Erythroblast (primary cell): ENCODE measurements at regions not wholly inside any gene's neighbourhood (a gene's known extent, or its start where the extent isn't known, plus 50 kb on each side); places are given as distances from the start of the nearest gene placed in this dataset.
"Not testable (repeated sequence)": the region's sequence is repeated elsewhere in the genome, so short reads cannot be mapped to it uniquely, and the experiment has no call there.

Experiments used
- DNase-seq, 2 experiments: peaks; one replicate each; lab custom pipeline; 2025; lab: John Stamatoyannopoulos, UW
- GATA1 ChIP-seq: IDR thresholded peaks from 2 replicates; pipeline ENCODE4 v1.6.1; 2011; ENCODE audit warnings: low read depth, mild to moderate bottlenecking, control low read depth, low read length, moderate library complexity
- POLR2A ChIP-seq: IDR thresholded peaks from 2 replicates; pipeline ENCODE4 v1.6.1; 2011; ENCODE audit warnings: mild to moderate bottlenecking, low read length

DNA sequence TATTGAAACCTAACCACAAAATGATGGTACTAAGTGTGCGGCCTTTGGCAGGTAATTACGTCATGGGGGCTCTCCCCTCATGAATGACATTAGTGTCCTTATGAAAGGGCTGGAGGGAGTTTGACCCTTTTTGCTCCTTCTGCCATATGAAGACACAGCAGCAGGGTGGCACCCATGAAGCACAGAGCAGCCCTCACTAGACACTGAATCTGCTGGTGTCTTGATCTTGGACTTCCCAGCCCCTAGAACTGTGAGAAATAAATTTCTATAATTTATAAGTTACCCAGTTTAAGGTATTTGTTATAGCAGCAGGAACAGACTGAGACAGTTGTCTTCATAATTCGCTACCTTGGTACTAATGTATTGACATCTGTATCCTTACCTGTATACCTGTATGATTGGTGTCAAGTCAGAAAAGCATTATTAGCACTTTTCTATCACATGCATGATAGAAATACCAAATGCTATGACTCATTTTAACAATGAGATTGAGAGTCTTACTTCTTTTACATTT lies 80.4 kb downstream of the GCNT4 start:
- TF ChIP-seq GATA1: no peak
- TF ChIP-seq POLR2A: no peak

DNA sequence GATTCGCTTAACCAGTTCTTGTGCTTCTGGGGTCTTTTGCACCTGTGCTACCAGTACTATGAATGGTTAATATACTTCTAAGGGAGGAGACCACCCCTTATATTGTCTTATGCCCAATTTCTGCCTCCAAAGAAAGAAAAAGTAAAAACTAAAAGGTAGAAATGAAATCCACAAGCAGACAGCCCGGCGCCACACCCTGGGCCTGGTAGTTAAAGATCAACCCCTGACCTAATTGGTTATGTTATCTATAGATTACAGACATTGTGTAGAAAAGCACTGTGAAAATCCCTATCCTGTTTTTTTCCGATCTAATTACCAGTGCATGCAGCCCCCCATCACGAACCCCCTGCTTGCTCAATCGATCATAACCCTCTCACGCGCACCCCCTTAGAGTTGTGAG lies 81.5 kb downstream of the GCNT4 start:
- not testable (repeated sequence) for DNase-seq

More for the DNA sequence above, 80.4 kb downstream of the GCNT4 start:
- no peak for DNase-seq

DNA sequence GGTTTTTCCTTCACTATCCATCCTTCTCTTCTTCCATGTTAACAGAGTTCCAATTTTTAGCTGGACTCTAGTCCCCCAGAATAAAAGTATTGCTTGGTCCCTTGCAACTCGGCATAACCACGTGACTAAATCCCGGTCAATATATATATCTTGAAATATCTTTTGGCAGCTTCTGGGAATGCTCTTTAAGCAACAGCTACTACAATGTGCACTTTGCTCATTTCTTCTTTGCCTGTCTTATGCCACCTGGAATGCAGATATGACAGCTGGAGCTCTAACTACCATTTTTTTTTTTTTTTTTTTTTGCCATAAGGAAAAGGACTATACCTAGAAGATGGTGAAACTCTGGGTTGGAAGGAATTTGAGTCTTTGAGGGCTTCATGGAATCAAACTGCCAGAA lies 82.6 kb downstream of the GCNT4 start:
- DNase-seq: no peak
- TF ChIP-seq GATA1: no peak
- no peak for TF ChIP-seq POLR2A

DNA sequence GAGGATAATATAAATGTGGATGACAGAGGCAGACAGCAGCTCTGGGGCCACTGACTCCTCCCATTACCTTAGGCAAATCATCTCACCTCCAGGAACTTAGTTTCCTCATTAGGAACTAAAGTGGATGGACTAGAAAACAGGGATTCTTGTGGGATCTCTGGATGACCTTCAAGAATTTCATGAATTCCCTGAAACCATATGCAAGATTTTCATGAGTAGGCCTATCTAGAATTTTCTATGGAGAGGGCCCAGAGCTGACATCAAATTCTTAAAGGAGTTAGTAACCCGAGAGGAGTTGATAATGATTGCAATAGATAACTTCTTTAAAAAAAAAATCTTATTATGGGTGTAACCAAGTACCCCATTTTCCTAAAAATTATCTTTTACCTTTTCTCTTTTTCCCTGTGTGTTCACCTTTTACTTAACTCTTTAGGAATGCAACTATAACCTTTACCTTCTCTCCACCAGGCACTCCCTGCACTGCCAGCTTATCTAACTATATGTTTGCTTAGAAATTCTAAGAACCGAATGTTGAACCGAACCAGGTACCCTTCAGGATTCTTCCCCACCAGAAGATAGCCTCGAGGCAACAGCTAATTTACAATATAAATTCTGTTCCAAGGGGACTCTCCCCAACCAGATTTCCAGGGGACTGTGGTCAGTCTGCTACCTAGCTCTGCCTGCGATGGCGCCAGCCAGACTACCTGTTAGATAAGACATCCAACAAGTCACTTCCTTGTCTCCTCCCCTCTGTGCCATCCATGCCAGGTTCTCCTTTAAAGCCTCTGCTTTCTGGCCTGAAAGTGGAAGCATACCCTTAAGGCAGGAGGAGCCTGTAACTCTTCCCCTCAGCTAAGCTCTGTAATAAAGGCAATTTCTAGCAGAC lies 86.0 kb downstream of the GCNT4 start:
- no peak for DNase-seq
- TF ChIP-seq POLR2A (no peak), GATA1 (no peak)

DNA sequence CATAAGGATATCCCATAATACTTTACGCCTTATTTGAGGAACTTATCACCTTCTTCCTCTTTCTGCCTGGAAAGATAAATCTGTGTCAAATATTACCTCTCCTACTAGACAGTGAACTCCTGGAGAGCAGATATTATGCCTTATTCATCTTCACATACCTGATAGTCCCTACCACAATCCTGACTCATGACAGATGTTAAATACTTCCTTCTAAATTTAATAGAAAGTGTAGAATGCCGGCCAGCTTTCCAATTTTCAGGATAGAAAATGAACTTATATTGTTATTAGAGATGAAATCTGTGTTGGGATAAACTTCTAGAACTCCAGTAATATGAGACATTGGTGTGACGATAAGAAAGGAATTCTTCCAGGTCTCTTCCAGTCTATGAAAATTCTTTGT lies 89.0 kb downstream of the GCNT4 start:
- TF ChIP-seq GATA1 (no peak), POLR2A (no peak)
- no peak for DNase-seq

DNA sequence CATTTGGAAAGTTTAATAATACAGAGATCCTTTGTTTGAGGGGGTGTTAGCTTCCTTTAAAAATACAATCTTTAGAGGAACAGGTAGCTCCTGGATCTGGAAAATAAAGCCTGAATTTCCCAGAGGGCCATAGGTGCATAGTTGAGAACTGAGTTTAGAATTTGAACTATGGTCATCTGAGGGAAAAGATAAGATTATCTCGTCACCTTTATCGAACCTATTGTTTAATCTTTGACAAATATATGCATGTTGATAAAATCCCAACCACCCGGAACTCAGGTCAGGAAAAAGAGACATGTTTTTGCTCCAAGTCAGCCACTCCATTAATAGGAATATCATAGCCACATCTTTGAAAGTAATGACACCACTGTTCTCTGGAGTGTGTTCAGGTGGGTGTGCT lies 91.7 kb upstream of the FAM169A start:
- TF ChIP-seq POLR2A: no peak
- TF ChIP-seq GATA1: no peak

DNA sequence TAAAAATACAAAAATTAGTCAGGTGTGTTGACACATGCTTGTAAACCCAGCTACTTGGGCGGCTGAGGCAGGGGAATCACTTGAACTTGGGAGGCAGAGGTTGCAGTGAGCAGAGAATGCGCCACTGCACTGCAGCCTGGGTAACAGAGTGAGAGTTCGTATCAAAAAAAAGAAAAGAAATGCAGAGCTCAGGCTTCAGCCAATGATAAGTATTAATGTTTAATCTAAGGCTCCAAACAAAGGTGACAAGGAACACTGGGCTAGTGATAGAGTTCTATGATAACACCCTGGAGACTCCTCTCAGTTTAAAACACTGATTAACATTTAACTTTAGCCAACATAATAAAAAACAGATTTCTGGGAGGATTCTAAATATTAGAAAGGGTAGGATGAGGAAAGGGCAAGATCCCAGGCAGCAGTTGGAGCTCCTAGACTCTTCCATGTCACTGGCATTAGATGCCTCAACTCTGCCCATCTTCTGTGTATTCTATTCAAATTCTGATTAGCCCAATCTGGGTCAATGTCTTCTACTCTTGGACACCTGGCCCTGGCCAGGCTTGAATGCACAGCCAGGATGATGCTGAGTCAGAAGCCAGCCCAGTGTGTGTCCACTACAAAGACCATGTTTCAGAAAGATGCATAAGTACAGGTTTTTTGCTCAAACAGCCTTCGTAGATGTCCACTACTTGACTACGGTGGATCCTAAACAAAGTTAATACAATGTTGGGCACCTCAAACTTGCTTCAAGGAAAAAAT lies 91.0 kb upstream of the FAM169A start:
- TF ChIP-seq GATA1 (no peak), POLR2A (no peak)
- DNase-seq: no peak

More for the DNA sequence above, 91.7 kb upstream of the FAM169A start:
- DNase-seq: no peak

DNA sequence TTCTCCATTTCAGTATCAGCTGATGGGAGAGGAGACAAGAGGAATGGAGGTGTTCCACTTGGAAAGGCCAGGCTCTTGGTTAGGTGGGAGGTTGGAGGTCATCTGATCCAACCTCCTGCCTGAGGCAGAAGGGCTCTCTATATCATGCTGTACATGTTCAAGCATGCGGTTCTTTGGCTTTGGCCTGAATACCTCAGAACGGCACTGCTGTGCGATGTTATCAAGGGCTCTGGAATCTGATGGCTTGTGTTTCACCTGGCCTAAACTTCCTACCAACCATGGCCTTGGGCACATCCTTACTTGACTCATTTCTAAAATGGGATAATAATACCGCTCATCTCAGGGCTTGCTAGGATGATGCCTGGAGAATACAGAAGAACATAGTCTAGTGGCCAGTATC lies 90.1 kb upstream of the FAM169A start:
- TF ChIP-seq GATA1: no peak
- no peak for TF ChIP-seq POLR2A
- no peak for DNase-seq

DNA sequence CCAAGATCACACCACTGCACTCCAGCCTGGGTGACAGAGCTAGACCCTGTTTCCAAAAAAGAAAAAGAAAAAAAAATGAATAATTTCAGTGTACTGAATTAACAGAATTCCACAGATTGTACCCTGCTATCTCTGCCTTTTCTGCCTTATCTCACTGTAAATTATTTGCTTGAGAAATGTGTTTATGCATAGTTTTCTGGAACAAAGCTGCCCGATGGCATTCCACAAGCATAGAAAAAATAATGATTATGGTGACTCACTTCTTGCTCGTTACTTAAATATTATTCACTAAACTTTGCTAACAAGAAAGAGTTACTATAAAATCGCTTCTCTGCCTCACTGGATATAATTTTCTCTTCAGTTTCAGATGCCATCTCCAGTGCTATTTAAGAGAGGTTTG lies 88.7 kb upstream of the FAM169A start:
- TF ChIP-seq GATA1 (no peak), POLR2A (no peak)
- DNase-seq: no peak

DNA sequence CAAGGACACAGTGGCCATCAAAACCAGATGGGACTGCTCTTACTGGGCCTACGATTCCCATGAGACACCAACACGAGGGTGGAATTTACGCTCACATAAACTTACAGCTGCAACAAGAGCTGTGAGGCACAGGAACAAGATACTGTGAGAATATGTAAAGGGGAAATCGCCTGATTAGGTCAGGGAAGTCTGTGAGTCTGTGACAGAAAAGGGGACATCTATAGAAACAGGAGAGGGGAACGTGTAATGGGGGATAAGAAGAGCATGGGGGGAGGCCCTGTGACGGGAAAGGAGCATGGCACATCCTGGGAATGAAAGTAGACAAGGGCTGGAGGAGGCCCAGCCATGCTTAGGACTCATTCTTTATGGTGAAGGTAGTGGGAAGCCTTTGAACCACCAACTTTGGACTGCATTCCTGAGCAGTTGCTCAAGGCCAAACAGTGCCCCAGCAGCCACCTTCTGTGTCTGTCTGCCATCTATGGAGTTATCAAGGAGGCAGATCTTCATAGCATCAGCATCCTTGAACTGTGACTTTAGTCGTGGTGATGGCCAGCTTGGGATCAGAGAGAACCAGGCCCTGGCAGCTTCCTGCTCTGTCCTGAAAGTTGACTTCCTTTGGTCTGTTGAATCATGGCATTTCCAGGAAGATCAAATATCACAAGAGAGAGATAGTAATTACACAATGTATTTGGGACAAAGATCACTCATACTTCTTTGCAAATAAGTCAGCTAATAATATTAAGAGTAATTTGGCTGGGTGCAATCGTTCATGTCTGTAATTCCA lies 87.9 kb upstream of the FAM169A start:
- DNase-seq: no peak
- TF ChIP-seq GATA1 (no peak), POLR2A (no peak)

DNA sequence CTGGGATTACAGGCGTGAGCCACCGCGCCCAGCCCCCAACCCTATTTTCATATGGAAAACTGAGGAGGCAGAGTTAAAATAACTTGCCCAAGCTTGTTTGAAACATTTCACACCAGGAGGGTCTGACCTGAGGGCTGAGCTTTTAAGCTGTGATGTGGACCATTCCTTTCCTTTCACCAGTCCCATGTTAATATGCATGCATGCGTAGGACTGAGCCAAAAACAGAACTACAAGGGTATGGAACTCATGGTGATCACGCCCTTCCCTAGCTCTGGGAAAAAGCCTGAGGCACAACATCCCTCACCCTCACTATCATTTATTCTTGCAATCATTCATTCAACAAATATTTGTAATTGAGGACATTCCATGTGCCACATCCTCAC lies 87.4 kb upstream of the FAM169A start:
- DNase-seq: no peak
- no peak for TF ChIP-seq GATA1
- TF ChIP-seq POLR2A: no peak

DNA sequence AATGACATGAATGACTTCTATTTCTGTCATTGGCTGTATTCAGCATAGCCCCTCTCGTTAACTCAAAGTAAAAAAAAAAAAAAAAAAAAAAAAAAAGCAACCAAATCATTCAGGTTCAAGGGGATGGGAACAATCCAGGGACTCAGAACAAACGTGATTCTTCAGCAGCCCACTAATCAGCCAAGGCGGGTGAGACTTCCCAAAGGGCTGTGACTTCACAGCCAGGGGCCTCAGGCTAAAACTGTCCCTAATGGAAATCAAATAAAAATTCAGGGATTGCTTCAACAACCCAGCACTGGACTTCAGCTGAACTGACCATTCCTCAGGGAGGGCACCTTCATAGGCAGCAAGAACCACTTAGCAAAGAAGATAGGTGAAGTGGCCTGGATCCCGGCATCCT lies 86.2 kb upstream of the FAM169A start:
- DNase-seq: no peak
- TF ChIP-seq GATA1 (no peak), POLR2A (no peak)

DNA sequence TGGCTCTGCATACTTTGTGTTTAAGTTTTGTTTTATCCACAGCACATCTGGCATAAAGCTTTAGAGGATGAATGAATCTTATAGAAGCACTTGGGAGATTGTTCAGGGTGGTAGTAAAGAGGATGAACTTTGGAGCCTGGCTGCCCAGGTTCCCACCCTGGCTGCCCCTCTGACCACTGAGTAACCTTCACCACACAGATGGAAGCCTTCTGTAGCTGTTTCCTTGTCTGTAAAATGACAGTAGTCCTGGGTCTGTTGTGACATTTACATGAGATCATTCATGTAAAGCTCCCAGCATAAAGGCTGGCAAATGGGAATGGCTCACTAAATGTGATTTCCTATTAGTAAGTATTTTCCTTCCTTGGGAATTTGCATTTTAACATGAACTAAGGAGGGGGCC lies 85.7 kb upstream of the FAM169A start:
- TF ChIP-seq POLR2A: no peak
- TF ChIP-seq GATA1: no peak
- no peak for DNase-seq
